EH (cell line): ENCODE measurements at regions not wholly inside any gene's neighbourhood (a gene's known extent, or its start where the extent isn't known, plus 50 kb on each side); places are given as distances from the start of the nearest gene placed in this dataset.
"Not testable (repeated sequence)": the region's sequence is repeated elsewhere in the genome, so short reads cannot be mapped to it uniquely, and the experiment has no call there.

Experiments used
- DNase-seq: peaks from one replicate; pipeline ENCODE4 v3.0.0-alpha.2; 2015; ENCODE audit warnings: low read depth

- DNase-seq = no peak
Observed at GRCh38 chr5:118377420-118377819, 610.9 kb downstream of the DTWD2 start.

- DNase-seq = no peak
Observed at GRCh38 chr5:118371973-118372831, 616.1 kb downstream of the DTWD2 start.

- DNase-seq = no peak
Observed at GRCh38 chr5:118366429-118366828, 621.9 kb downstream of the DTWD2 start.

- no peak for DNase-seq
Observed at GRCh38 chr5:118365718-118366117, 622.6 kb downstream of the DTWD2 start.

- DNase-seq = no peak
Observed at GRCh38 chr5:118354797-118355196, 633.5 kb downstream of the DTWD2 start.

- no peak for DNase-seq
Observed at GRCh38 chr5:118353970-118354369, 634.4 kb downstream of the DTWD2 start.

- no peak for DNase-seq
Observed at GRCh38 chr5:118336468-118336867, 651.9 kb downstream of the DTWD2 start.

- DNase-seq = no peak
Observed at GRCh38 chr5:118327389-118327788, 661.0 kb downstream of the DTWD2 start.

GRCh38 chr5:118326481-118327045 is 661.8 kb downstream of the DTWD2 start:
- peak; percentile 29 for DNase-seq

- DNase-seq = peak; percentile 3
Observed at GRCh38 chr5:118325931-118326330, 662.4 kb downstream of the DTWD2 start.

- not testable (repeated sequence) for DNase-seq
Observed at GRCh38 chr5:118323723-118324122, 664.6 kb downstream of the DTWD2 start.

- no peak for DNase-seq
Observed at GRCh38 chr5:118321081-118321480, 667.3 kb downstream of the DTWD2 start.

- DNase-seq = no peak
Observed at GRCh38 chr5:118320121-118320520, 668.2 kb downstream of the DTWD2 start.

- DNase-seq = no peak
Observed at GRCh38 chr5:118314931-118315330, 673.4 kb downstream of the DTWD2 start.

GRCh38 chr5:118311103-118311819 is 677.1 kb downstream of the DTWD2 start:
- DNase-seq = no peak

GRCh38 chr5:118310401-118310800 is 677.9 kb downstream of the DTWD2 start:
- DNase-seq = no peak

GRCh38 chr5:118303296-118303695 is 685.1 kb downstream of the DTWD2 start:
- DNase-seq = no peak

GRCh38 chr5:118302786-118303185 is 685.6 kb downstream of the DTWD2 start:
- no peak for DNase-seq

- no peak for DNase-seq
Observed at GRCh38 chr5:118301696-118302095, 686.7 kb downstream of the DTWD2 start.

- no peak for DNase-seq
Observed at GRCh38 chr5:118295045-118295444, 693.3 kb downstream of the DTWD2 start.

GRCh38 chr5:118293378-118293777 is 695.0 kb downstream of the DTWD2 start:
- no peak for DNase-seq

GRCh38 chr5:118290204-118290603 is 698.1 kb downstream of the DTWD2 start:
- DNase-seq = no peak

- not testable (repeated sequence) for DNase-seq
Observed at GRCh38 chr5:118284230-118284629, 704.1 kb downstream of the DTWD2 start.
